AG10803 (cell line): ENCODE measurements at regions not wholly inside any gene's neighbourhood (a gene's known extent, or its start where the extent isn't known, plus 50 kb on each side); places are given as distances from the start of the nearest gene placed in this dataset.

ENCODE experiments used
- DNase-seq: peaks from one replicate; pipeline ENCODE4 v3.0.0; 2010; ENCODE audit warnings: low read depth
- H3K4me3 ChIP-seq: 2 replicates; pipeline ENCODE4 v1.5.1; 2011; ENCODE audit warnings: mild to moderate bottlenecking, low read length, control low read depth
- TF ChIP-seq, protein P1 (sequence below): conservative IDR thresholded peaks from 2 replicates; pipeline ENCODE4 v1.5.1; 2011; ENCODE audit warnings: mild to moderate bottlenecking, low read length, control low read depth, inconsistent platforms

DNA sequence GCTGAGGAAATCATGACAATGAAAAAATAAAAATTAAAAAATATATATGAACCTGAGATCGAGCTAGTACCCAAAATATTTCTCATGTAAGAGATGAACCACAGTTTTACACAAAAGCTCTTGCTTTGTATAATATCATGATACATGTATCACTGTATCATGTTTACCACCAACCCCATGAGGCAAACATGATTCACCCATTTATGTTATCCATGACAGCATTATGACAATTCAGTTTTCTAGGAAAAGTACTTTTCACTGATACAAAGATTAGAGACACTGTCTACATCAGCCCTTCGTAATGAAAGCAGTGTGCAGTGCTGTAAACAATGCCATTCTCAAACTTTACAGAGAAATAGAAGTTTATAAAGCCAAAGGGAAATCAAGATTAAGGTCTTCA is 852.5 kb upstream of the LRRC4C start:
- DNase-seq, result no peak
- TF ChIP-seq, protein P1, sequence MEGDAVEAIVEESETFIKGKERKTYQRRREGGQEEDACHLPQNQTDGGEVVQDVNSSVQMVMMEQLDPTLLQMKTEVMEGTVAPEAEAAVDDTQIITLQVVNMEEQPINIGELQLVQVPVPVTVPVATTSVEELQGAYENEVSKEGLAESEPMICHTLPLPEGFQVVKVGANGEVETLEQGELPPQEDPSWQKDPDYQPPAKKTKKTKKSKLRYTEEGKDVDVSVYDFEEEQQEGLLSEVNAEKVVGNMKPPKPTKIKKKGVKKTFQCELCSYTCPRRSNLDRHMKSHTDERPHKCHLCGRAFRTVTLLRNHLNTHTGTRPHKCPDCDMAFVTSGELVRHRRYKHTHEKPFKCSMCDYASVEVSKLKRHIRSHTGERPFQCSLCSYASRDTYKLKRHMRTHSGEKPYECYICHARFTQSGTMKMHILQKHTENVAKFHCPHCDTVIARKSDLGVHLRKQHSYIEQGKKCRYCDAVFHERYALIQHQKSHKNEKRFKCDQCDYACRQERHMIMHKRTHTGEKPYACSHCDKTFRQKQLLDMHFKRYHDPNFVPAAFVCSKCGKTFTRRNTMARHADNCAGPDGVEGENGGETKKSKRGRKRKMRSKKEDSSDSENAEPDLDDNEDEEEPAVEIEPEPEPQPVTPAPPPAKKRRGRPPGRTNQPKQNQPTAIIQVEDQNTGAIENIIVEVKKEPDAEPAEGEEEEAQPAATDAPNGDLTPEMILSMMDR, result no peak
- H3K4me3 ChIP-seq, result no peak overlapping the region

DNA sequence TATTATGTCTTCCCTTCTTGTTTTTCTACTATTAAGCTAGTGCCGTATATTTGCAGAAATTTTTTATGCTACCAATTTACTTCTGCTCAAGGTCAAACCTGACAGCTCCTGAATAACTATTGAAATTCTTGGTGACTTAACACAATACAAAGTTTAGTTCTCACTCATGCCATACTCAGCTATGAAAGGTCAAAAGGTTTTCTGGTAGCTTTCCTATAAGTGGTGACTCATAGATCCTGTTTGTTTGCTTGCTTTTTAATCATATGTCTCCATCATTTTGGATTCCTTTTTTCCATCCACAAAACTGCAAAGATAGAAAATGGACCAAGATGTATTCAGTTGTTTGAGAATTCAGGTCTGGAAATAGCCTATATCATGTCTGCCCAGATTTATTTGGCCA is 855.8 kb upstream of the LRRC4C start:
- no peak for DNase-seq
- TF ChIP-seq, protein P1, result no peak
- no peak overlapping the region for H3K4me3 ChIP-seq

DNA sequence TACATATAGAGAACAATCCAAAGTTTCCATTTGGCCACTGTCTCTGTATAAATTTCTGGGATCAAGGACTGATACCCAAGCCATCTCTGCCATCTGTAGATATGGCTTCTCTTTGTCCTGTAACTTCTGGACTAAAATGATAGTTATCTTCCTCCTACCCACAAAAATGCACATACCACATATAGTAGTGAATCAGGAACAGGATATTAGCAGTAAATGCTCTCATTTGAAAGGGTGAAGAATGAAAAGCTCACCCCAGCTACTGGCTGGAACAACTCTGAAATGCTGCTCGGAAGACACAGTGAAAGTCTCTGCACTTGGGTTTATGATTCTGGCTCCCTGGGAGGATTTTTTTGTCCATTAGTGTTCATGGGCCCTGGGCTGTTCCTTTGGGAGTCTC is 856.4 kb upstream of the LRRC4C start:
- no peak for DNase-seq
- H3K4me3 ChIP-seq, result no peak overlapping the region
- TF ChIP-seq, protein P1, result no peak

DNA sequence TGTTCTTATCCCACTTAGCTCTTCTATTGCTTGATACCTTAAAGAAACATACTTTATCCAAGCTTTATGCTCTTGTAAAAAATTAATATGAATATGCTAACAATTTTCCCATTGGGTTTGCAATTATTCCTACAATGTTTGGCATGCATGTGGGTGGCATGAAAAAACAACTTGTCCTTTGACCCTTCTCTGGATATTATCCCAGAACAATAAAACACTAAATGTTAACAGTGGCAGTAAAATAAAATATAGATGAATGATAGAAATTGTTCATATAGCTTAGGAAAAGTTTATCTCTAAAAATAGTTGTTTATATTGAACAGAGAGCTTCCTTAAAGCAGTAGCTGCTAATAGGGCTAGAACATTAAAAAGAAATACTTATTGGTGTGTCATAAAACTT is 860.5 kb upstream of the LRRC4C start:
- DNase-seq, result no peak
- H3K4me3 ChIP-seq, result no peak overlapping the region
- TF ChIP-seq, protein P1, result no peak

DNA sequence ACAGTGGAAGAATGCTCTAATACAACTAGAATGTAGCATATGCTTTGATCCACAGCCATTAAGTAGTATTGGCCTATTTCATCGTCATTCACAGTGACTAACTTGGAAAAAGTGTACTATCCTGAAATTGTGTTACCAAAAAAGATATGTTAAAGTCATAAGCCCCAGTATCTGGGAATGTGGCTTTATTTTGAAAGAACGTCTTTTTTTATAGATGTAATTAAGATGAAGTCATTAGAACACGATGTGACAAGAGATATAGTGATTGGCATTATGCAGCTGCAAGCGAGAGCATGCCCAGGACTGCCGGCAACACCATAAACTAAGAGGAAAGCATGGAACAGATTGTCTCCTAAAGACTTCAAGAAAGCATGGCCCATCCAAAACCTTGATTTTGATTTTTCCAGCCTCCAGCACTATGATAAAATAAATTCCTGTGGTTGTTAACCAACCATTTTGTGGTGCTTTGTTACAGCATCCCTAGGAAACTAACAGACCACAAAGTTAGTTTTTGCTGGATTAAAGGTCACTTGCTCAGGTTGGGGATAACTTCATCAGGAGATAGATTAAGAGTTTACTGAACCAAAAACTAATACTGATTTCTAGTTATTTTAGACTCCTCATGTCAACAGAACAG is 870.6 kb upstream of the LRRC4C start:
- TF ChIP-seq, protein P1, result no peak
- no peak overlapping the region for H3K4me3 ChIP-seq
- peak; percentile 10 for DNase-seq

DNA sequence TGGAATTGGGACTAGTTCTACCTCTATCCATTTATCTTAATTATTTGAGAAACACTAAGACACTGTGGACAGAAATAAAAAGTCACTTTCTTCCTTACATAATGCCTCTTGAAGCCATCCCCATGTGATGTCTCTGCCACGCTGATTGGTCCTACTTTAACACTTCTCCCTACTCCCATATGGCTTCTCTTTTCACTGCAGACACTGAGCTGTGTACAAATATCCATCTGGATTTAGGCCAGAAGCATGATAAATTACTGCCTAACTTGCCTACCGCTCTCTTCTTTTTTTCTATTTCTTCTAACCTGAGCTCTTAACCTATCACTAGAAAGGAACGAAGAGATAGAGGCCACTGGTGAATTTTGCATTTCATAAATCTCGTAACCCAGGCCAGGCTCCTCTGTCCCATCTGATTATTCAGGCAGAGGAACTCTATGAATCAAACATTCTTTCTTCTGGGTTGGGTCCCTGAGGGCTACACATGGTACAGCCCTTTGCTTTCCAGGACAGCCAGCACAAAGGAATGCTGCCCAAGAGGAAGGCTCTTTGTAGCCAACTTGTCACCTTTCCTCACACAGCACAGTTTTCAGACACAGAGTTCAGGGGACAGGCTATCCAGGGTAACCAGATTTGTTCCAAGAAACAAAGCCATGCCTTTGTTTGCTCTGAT is 878.5 kb upstream of the LRRC4C start:
- DNase-seq, result no peak
- TF ChIP-seq, protein P1, result no peak
- H3K4me3 ChIP-seq, result no peak overlapping the region

DNA sequence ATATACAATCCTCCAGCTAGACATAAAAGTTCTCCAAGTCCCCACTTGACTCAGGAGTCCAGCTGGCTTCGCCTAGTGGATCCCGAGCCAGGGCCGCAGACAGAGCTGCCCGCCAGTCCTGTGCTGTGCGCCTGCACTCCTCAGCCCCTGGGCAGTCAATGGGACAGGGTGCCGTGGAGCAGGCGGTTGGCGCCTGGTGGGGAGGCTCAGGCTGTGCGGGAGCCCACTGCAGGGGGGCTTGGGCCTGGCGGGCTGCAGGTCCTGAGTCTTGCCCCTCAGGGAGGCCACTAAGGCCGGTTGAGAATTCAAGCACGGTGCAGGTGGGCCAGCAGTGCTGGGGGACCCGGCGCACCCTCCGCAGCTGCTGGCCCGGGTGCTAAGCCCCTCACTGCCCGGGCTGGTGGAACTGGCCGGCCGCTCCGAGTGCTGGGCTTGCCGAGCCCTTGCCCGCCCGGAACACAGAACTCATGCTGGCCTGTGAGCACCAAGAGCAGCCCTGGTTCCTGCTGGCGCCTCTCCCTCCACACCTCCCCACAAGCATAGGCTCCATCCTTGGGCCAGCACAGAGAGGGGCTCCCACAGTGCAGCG is 884.8 kb upstream of the LRRC4C start:
- DNase-seq, result no peak
- H3K4me3 ChIP-seq, result no peak overlapping the region
- TF ChIP-seq, protein P1, result no peak
